Endothelial cell of umbilical vein (primary cell): ENCODE measurements at regions not wholly inside any gene's neighbourhood (a gene's known extent, or its start where the extent isn't known, plus 50 kb on each side); places are given as distances from the start of the nearest gene placed in this dataset.

Source experiments
- POLR2A ChIP-seq: IDR thresholded peaks from 2 replicates; pipeline ENCODE4 v1.6.1; 2012; ENCODE audit warnings: low read depth, mild to moderate bottlenecking, control low read depth, low read length
- TF ChIP-seq, protein P1 (sequence below), 2 donors: IDR thresholded peaks; 1 replicate in 1 of 2; 2 replicates in 1 of 2; pipeline ENCODE4 v1.5.1; 2011; ENCODE audit warnings: low read length in 2 of 2, mild to moderate bottlenecking in 2 of 2, moderate library complexity in 2 of 2, control low read depth in 1 of 2, inconsistent platforms in 1 of 2, low read depth in 1 of 2; ENCODE audit not compliant: insufficient read depth in 1 of 2; ENCODE audit errors: extremely low read depth in 1 of 2

DNA sequence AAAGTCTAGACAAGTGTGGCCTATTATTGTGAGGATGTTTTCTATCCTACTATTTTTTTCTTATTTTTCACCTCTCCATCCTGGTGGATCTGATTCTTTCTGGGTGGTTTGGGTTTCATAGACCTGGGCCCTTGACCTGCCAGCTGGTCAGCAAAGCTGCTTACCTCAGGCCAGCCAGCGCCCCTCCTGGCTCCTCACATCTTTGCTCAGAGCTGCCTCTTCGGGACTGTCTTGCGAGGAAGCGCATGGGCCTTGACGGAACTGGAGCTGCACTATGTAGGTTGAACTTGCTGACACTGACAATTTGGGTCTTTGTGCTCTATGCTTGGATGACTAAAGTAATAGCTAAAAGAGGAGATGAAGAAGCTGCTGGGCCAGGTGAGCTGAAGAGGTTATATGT is 138.5 kb upstream of the SYT6 start:
- TF ChIP-seq POLR2A = no peak
- TF ChIP-seq, protein P1, sequence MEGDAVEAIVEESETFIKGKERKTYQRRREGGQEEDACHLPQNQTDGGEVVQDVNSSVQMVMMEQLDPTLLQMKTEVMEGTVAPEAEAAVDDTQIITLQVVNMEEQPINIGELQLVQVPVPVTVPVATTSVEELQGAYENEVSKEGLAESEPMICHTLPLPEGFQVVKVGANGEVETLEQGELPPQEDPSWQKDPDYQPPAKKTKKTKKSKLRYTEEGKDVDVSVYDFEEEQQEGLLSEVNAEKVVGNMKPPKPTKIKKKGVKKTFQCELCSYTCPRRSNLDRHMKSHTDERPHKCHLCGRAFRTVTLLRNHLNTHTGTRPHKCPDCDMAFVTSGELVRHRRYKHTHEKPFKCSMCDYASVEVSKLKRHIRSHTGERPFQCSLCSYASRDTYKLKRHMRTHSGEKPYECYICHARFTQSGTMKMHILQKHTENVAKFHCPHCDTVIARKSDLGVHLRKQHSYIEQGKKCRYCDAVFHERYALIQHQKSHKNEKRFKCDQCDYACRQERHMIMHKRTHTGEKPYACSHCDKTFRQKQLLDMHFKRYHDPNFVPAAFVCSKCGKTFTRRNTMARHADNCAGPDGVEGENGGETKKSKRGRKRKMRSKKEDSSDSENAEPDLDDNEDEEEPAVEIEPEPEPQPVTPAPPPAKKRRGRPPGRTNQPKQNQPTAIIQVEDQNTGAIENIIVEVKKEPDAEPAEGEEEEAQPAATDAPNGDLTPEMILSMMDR (IDR thresholded peaks at IDR 0.05; ENCODE audit: extremely low read depth in 1 of 2, insufficient read depth in 1 of 2, low read depth in 1 of 2, low read length in 2 of 2) = no peak
